Suppressor macrophage treated with lipopolysaccharide for 4 hours (primary cell): ENCODE measurements at regions not wholly inside any gene's neighbourhood (a gene's known extent, or its start where the extent isn't known, plus 50 kb on each side); places are given as distances from the start of the nearest gene placed in this dataset.
"Not testable (repeated sequence)": the region's sequence is repeated elsewhere in the genome, so short reads cannot be mapped to it uniquely, and the experiment has no call there.

Experiments
- DNase-seq: peaks from one replicate; pipeline ENCODE4 v3.0.0-alpha.2; 2020

GRCh38 chr10:123270806-123271205 lies 116.6 kb downstream of the BUB3 start:
- DNase-seq: no peak

GRCh38 chr10:123272171-123272570 lies 118.0 kb downstream of the BUB3 start:
- DNase-seq: no peak

GRCh38 chr10:123274306-123275135 lies 120.3 kb downstream of the BUB3 start:
- no peak for DNase-seq

- DNase-seq: no peak
Measured at GRCh38 chr10:123275136-123275564, 120.9 kb downstream of the BUB3 start.

GRCh38 chr10:123278445-123278844 lies 124.2 kb downstream of the BUB3 start:
- no peak for DNase-seq

GRCh38 chr10:123283371-123283770 lies 129.2 kb downstream of the BUB3 start:
- not testable (repeated sequence) for DNase-seq

GRCh38 chr10:123284022-123284421 lies 129.8 kb downstream of the BUB3 start:
- DNase-seq: no peak

- DNase-seq: peak; percentile 8
Measured at GRCh38 chr10:123287594-123288247, 133.5 kb downstream of the BUB3 start.

- DNase-seq: no peak
Measured at GRCh38 chr10:123289432-123289831, 135.2 kb downstream of the BUB3 start.

- DNase-seq: no peak
Measured at GRCh38 chr10:123294109-123294508, 139.9 kb downstream of the BUB3 start.

- DNase-seq: no peak
Measured at GRCh38 chr10:123294886-123295285, 140.7 kb downstream of the BUB3 start.

- no peak for DNase-seq
Measured at GRCh38 chr10:123295644-123296043, 141.4 kb downstream of the BUB3 start.

- no peak for DNase-seq
Measured at GRCh38 chr10:123297175-123297574, 143.0 kb downstream of the BUB3 start.

GRCh38 chr10:123298583-123298982 lies 144.4 kb downstream of the BUB3 start:
- no peak for DNase-seq

GRCh38 chr10:123299598-123299997 lies 145.4 kb downstream of the BUB3 start:
- DNase-seq: no peak

- peak; percentile 19 for DNase-seq
Measured at GRCh38 chr10:123301077-123301857, 147.1 kb downstream of the BUB3 start.

- DNase-seq: no peak
Measured at GRCh38 chr10:123303581-123304337, 149.6 kb downstream of the BUB3 start.

- DNase-seq: no peak
Measured at GRCh38 chr10:123305671-123306070, 151.5 kb downstream of the BUB3 start.

- no peak for DNase-seq
Measured at GRCh38 chr10:123306290-123306689, 152.1 kb downstream of the BUB3 start.

GRCh38 chr10:123309731-123310130 lies 155.5 kb downstream of the BUB3 start:
- DNase-seq: peak; percentile 62

GRCh38 chr10:123316776-123317175 lies 162.6 kb downstream of the BUB3 start:
- DNase-seq: no peak

GRCh38 chr10:123318516-123318915 lies 164.3 kb downstream of the BUB3 start:
- DNase-seq: no peak

GRCh38 chr10:123320091-123320490 lies 165.9 kb downstream of the BUB3 start:
- no peak for DNase-seq
